Activated T-cell treated with anti-CD3 and anti-CD28 coated beads, Interleukin-2, amount 50 U/mL, for 72 hours (primary cell): ENCODE measurements at regions not wholly inside any gene's neighbourhood (a gene's known extent, or its start where the extent isn't known, plus 50 kb on each side); places are given as distances from the start of the nearest gene placed in this dataset.
A peak's percentile ranks its signal among the peaks of the same experiment; 100 is the strongest.

ENCODE experiments used
- ATAC-seq, 2 donors: fragments of 150-1000 bp; cut with Tn5 transposase; replicated peaks in 1 of 2; 2 replicates each; pipeline ENCODE4 v1.10.0; 2021; ENCODE audit warnings: moderate library complexity in 2 of 2, mild to moderate bottlenecking in 1 of 2
- DNase-seq, 2 donors: peaks; one replicate each; pipeline ENCODE4 v3.0.0; 2021 to 2022; ENCODE audit warnings: mixed read lengths in 1 of 2
- H3K27ac Mint-ChIP-seq: one replicate; pipeline ENCODE4 v1.8.0; 2022; ENCODE audit warnings: mild to moderate bottlenecking, moderate library complexity, mixed read lengths
- H3K27me3 Mint-ChIP-seq: one replicate; pipeline ENCODE4 v1.8.0; 2022; ENCODE audit warnings: low read depth, mixed read lengths
- H3K36me3 Mint-ChIP-seq, 2 donors: one replicate each; pipeline ENCODE4 v1.8.0; 2022; ENCODE audit warnings: mixed read lengths in 2 of 2, mild to moderate bottlenecking in 1 of 2; ENCODE audit not compliant: insufficient read depth in 2 of 2
- H3K4me1 Mint-ChIP-seq: one replicate; pipeline ENCODE4 v1.8.0; 2022; ENCODE audit warnings: low read depth, mixed read lengths
- H3K4me3 Mint-ChIP-seq, 2 donors: one replicate each; pipeline ENCODE4 v1.8.0; 2022; ENCODE audit warnings: mild to moderate bottlenecking in 2 of 2, mixed read lengths in 2 of 2, moderate library complexity in 2 of 2
- H3K9me3 Mint-ChIP-seq, 2 donors: one replicate each; pipeline ENCODE4 v1.8.0; 2022; ENCODE audit warnings: mixed read lengths in 2 of 2

DNA sequence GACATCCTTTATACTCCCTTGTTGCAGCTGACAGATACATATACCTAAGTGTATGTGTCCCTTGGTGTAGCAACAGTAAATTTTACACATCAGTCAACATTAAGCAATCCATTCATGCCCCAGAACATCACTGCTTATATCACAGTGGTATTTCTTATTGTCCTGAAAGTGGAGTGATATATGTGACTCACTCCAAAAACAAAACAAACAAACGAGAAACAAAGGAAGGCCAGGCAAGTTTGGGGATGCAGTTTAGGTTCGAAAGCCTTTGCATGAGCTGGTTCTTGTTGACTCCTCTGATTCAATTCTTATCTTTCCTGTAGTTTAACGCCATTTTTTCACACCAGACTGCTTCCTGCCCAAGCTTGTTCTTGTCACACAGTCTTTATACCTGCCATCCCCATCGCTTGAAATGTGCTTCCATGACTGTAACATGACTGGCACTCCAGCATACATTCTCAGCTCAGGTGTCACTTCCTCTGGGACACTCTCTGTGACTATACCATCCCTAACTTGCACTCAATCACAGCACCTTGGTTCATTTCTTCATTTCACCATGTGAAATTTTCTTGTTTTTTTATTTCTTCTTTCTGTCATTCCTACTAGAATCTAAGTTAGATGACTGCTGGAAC is 125.0 kb upstream of the TSHZ2 start:
- Mint-ChIP-seq H3K4me1 (no peaks in the 10 kb centered on the region), H3K27ac (no peak overlapping the region), H3K36me3 (no peaks in the 10 kb centered on the region), H3K4me3 (no peak overlapping the region), H3K9me3 (no peaks in the 10 kb centered on the region), H3K27me3 (peaks cover 7% of the 10 kb centered on the region)
- ATAC-seq (no peak), DNase-seq (no peak)

GRCh38 chr20:52845044-52845443 is 127.1 kb upstream of the TSHZ2 start:
- ATAC-seq, result peak in 1 of 2 donors; percentile 43
- DNase-seq, result no peak
- no peaks in the 10 kb centered on the region for H3K4me1 Mint-ChIP-seq
- H3K36me3 Mint-ChIP-seq, result no peaks in the 10 kb centered on the region
- H3K27ac Mint-ChIP-seq, result peak overlapping the region; percentile 55
- H3K9me3 Mint-ChIP-seq, result no peaks in the 10 kb centered on the region
- H3K27me3 Mint-ChIP-seq, result peaks cover 12% of the 10 kb centered on the region
- no peak overlapping the region for H3K4me3 Mint-ChIP-seq

GRCh38 chr20:52843425-52843824 is 128.7 kb upstream of the TSHZ2 start:
- Mint-ChIP-seq H3K27ac (no peak overlapping the region), H3K4me3 (no peak overlapping the region)
- ATAC-seq, result no peak

GRCh38 chr20:52841003-52841402 is 131.2 kb upstream of the TSHZ2 start:
- H3K4me3 Mint-ChIP-seq, result no peak overlapping the region
- H3K36me3 Mint-ChIP-seq, result no peaks in the 10 kb centered on the region
- H3K4me1 Mint-ChIP-seq, result no peaks in the 10 kb centered on the region
- DNase-seq, result no peak
- H3K27me3 Mint-ChIP-seq, result peaks cover 7% of the 10 kb centered on the region
- no peak for ATAC-seq
- no peak overlapping the region for H3K27ac Mint-ChIP-seq
- no peaks in the 10 kb centered on the region for H3K9me3 Mint-ChIP-seq

More at GRCh38 chr20:52843425-52843824, 128.7 kb upstream of the TSHZ2 start:
- H3K36me3 Mint-ChIP-seq, result no peaks in the 10 kb centered on the region
- H3K9me3 Mint-ChIP-seq, result no peaks in the 10 kb centered on the region
- H3K4me1 Mint-ChIP-seq, result no peaks in the 10 kb centered on the region
- peaks cover 12% of the 10 kb centered on the region for H3K27me3 Mint-ChIP-seq
- DNase-seq, result no peak

DNA sequence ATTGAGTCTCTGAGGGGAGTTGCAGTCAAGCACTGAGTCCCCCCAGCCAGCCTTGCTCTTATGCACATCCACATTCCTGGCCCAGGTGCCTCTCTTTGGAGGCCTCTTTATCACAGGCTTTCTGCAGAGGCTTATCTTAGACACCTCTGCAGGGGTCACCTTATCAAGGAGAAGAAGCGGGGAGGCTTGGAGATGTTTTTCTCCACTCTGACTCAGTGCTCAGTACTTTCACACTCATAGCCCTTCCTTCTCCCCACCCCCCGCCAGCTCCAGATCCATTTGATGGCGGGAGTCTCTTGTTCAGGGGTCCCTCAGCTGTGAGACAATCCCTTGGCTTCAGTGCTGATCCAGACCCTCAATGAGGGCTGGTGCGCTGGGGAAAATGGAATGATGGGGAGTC is 132.1 kb upstream of the TSHZ2 start:
- H3K4me3 Mint-ChIP-seq, result no peak overlapping the region
- peaks cover 7% of the 10 kb centered on the region for H3K27me3 Mint-ChIP-seq
- DNase-seq (no peak), ATAC-seq (no peak)
- no peak overlapping the region for H3K27ac Mint-ChIP-seq
- H3K4me1 Mint-ChIP-seq, result no peaks in the 10 kb centered on the region
- H3K9me3 Mint-ChIP-seq, result no peaks in the 10 kb centered on the region
- no peaks in the 10 kb centered on the region for H3K36me3 Mint-ChIP-seq

DNA sequence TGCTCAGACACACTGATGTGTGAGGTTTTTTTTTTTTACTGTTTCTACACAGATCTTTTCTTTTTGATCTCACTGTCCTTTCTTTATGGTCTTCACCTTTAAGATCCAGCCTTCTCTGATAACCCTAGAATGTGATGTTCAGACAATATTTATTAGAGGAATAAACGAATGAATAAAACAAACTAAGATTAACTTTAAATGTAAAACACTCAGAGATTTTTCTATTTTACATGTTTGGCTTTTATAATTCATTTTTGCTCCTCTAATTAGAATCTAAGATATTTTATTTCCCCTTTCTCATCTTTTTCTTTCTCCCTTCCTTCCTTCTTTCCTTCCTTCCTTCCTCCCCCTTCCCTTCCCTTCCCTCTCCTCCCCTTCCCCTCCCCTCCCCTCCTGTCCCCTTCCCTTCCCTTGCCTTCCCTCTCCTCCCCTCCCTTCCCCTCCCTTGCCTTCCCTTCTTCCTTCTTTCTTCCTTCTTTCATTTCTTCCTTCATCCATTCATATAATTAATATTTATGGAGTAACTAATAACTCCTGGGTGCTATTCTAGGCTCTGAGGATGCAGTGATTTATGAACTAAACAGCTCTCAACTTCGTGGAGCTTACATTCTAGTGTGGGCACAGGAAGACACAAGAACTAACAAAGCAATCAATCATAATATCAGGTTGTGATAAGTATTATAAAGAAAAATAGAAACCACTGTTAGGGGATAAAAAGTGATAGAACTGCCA is 133.5 kb upstream of the TSHZ2 start:
- H3K9me3 Mint-ChIP-seq, result no peaks in the 10 kb centered on the region

GRCh38 chr20:52837378-52837777 is 134.8 kb upstream of the TSHZ2 start:
- no peak for ATAC-seq
- Mint-ChIP-seq H3K27me3 (peaks cover 15% of the 10 kb centered on the region), H3K4me1 (no peaks in the 10 kb centered on the region), H3K27ac (no peak overlapping the region), H3K36me3 (no peaks in the 10 kb centered on the region), H3K9me3 (no peaks in the 10 kb centered on the region), H3K4me3 (no peak overlapping the region)
- DNase-seq, result no peak

More for the DNA sequence above, 133.5 kb upstream of the TSHZ2 start:
- no peak for ATAC-seq
- H3K27me3 Mint-ChIP-seq, result peaks cover 15% of the 10 kb centered on the region
- no peaks in the 10 kb centered on the region for H3K36me3 Mint-ChIP-seq
- H3K27ac Mint-ChIP-seq, result no peak overlapping the region
- H3K4me1 Mint-ChIP-seq, result no peaks in the 10 kb centered on the region
- no peak overlapping the region for H3K4me3 Mint-ChIP-seq
- DNase-seq, result no peak

GRCh38 chr20:52833901-52834300 is 138.3 kb upstream of the TSHZ2 start:
- peaks cover 4% of the 10 kb centered on the region in 2 donors for H3K9me3 Mint-ChIP-seq
- ATAC-seq, result no peak
- no peak overlapping the region for H3K4me3 Mint-ChIP-seq
- peaks cover 0 to 2% of the 10 kb centered on the region in 2 donors for H3K36me3 Mint-ChIP-seq
- DNase-seq, result no peak
- H3K4me1 Mint-ChIP-seq, result no peaks in the 10 kb centered on the region
- H3K27me3 Mint-ChIP-seq, result peaks cover 15% of the 10 kb centered on the region
- H3K27ac Mint-ChIP-seq, result no peak overlapping the region

DNA sequence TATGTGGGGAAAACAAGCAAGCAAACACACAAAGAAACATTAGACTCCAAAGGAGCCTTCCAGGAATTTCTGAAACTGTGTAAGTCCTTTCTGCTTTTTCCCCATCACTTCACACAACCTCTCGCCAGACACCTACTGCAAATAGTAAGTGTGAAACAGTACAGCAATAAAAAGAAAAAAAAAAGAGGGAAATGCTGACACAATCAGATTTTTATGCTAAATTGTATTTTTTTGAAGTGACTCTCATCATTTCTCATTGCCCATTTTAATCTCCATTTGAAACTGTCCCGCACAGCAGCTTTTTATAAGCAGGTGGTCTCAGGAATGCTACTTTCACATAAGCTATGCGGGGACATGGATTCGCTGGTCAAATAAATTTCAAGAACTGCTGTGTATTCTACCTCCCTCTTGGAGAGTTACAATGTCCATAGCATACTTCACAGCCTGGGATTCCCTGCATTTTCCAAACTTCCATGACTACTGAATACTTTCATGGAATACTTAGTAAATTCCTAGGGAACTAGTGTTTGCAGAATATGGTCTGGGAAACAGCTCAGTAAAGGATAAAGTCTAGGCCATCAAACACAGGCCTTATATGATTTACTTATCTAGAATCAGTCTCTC is 139.9 kb upstream of the TSHZ2 start:
- peaks cover 15% of the 10 kb centered on the region for H3K27me3 Mint-ChIP-seq
- H3K4me1 Mint-ChIP-seq, result no peaks in the 10 kb centered on the region
- peaks cover 0 to 2% of the 10 kb centered on the region in 2 donors for H3K36me3 Mint-ChIP-seq
- no peak overlapping the region for H3K4me3 Mint-ChIP-seq
- peaks cover 4% of the 10 kb centered on the region in 2 donors for H3K9me3 Mint-ChIP-seq
- no peak for DNase-seq
- ATAC-seq, result no peak
- no peak overlapping the region for H3K27ac Mint-ChIP-seq

DNA sequence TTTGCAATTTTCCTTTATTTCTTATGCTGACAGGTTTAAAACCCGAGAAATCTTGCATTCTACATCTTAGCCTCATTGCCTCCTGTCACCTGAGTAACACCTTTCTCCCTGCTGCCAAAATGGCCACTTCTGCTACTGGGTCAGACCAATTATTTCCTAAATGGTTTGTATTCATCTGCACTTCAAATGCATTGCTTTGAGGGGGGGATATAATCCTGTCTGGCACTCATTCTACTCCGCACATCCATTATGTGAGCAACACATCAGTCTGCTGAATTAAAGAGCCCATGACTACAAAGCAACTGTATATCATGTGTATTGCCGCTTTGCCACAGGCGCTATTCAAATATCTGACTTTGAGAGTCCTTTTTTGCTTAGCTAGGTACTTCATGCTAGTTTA is 141.6 kb upstream of the TSHZ2 start:
- DNase-seq (no peak), ATAC-seq (no peak)
- Mint-ChIP-seq H3K27ac (no peak overlapping the region), H3K36me3 (peaks cover 0 to 2% of the 10 kb centered on the region in 2 donors), H3K4me3 (no peak overlapping the region), H3K9me3 (peaks cover 4% of the 10 kb centered on the region in 2 donors), H3K4me1 (no peaks in the 10 kb centered on the region), H3K27me3 (peaks cover 15% of the 10 kb centered on the region)

DNA sequence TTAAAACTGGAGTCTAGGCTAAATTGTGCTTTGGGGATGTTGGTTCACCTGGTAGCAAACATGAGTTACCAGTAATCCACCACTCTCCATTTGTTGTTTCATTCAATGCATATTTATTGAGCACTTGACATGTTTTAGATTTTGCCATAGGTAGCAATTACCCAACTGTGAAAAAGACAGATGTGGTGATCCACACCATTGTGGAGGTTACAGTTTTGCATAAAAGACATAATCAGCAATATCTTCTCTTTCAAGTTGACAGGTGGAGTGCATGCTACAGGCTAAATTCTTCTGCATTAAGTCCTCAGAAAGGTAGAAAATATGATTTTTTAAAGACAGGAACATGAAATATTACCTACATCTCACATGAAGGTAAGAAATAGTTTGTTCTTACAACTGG is 143.0 kb upstream of the TSHZ2 start:
- Mint-ChIP-seq H3K36me3 (peaks cover 0 to 2% of the 10 kb centered on the region in 2 donors), H3K27ac (no peak overlapping the region), H3K4me3 (no peak overlapping the region), H3K9me3 (peaks cover 4% of the 10 kb centered on the region in 2 donors), H3K4me1 (peaks cover 6% of the 10 kb centered on the region), H3K27me3 (peaks cover 7% of the 10 kb centered on the region)
- ATAC-seq, result no peak
- DNase-seq, result no peak

- H3K9me3 Mint-ChIP-seq, result peaks cover 4% of the 10 kb centered on the region in 2 donors
- peaks cover 7% of the 10 kb centered on the region for H3K27me3 Mint-ChIP-seq
- H3K4me1 Mint-ChIP-seq, result peaks cover 9% of the 10 kb centered on the region
- H3K36me3 Mint-ChIP-seq, result peaks cover 0 to 2% of the 10 kb centered on the region in 2 donors
- H3K4me3 Mint-ChIP-seq, result no peak overlapping the region
- H3K27ac Mint-ChIP-seq, result no peak overlapping the region
- DNase-seq (no peak), ATAC-seq (no peak)
Measured at GRCh38 chr20:52828199-52828598, 144.0 kb upstream of the TSHZ2 start.

- H3K4me3 Mint-ChIP-seq, result no peak overlapping the region
- peaks cover 4% of the 10 kb centered on the region in 2 donors for H3K9me3 Mint-ChIP-seq
- H3K27ac Mint-ChIP-seq, result no peak overlapping the region
- H3K27me3 Mint-ChIP-seq, result peaks cover 7% of the 10 kb centered on the region
- peaks cover 9% of the 10 kb centered on the region for H3K4me1 Mint-ChIP-seq
- ATAC-seq (no peak), DNase-seq (no peak)
- H3K36me3 Mint-ChIP-seq, result peaks cover 0 to 2% of the 10 kb centered on the region in 2 donors
Measured at GRCh38 chr20:52826722-52827121, 145.4 kb upstream of the TSHZ2 start.
